IMR-90 (cell line): ENCODE measurements at regions not wholly inside any gene's neighbourhood (a gene's known extent, or its start where the extent isn't known, plus 50 kb on each side); places are given as distances from the start of the nearest gene placed in this dataset.

ENCODE experiments used
- ATAC-seq: fragments of 200-7000 bp; cut with Tn5 transposase; 2 replicates; pipeline ENCODE4 v1.9.1; 2020; ENCODE audit warnings: low read depth, mild to moderate bottlenecking, moderate library complexity
- BruUV-seq: library from RNA; stranded (reverse); fragments of 400-500 nt; replicated peaks from 2 replicates; lab custom pipeline; 2021; lab: Mats Ljungman, UMichigan
- CTCF ChIA-PET: fragments of 300-600 bp; formaldehyde crosslinking; extraction: SDS; loops from one replicate; lab custom pipeline; 2021; ENCODE audit warnings: antibody characterized with exemption; lab: Yijun Ruan, JAX
- POLR2A ChIA-PET: fragments of 300-600 bp; sonication (Branson Sonifier 250); formaldehyde crosslinking; loops from one replicate; lab custom pipeline; 2022; ENCODE audit warnings: antibody characterized with exemption; ENCODE audit not compliant: unreplicated experiment; lab: Charles Lee
- DNase-seq: peaks from one replicate; pipeline ENCODE4 v3.0.0; 2013
- H2AFZ ChIP-seq: replicated peaks from 2 replicates; pipeline ENCODE3; 2013; ENCODE audit warnings: low read length, mild to moderate bottlenecking; ENCODE audit not compliant: poor library complexity
- H2AK5ac ChIP-seq: 2 replicates; pipeline ENCODE4 v1.6.1; 2013; ENCODE audit warnings: low read depth, low read length, inconsistent platforms
- H2AK9ac ChIP-seq: replicated peaks from 2 replicates; pipeline ENCODE3; 2013; ENCODE audit warnings: mild to moderate bottlenecking, low read depth, low read length, moderate library complexity; ENCODE audit not compliant: poor library complexity
- H2BK120ac ChIP-seq: 2 replicates; pipeline ENCODE4 v1.6.1; 2013; ENCODE audit warnings: low read depth, low read length, inconsistent platforms
- H2BK15ac ChIP-seq: 3 replicates; pipeline ENCODE4 v1.6.1; 2013; ENCODE audit warnings: low read depth, low read length, inconsistent platforms
- H2BK20ac ChIP-seq: 2 replicates; pipeline ENCODE4 v1.6.1; 2013; ENCODE audit warnings: low read depth, mild to moderate bottlenecking, inconsistent platforms, low read length, moderate library complexity
- H2BK5ac ChIP-seq: 2 replicates; pipeline ENCODE4 v1.6.1; 2013; ENCODE audit warnings: mild to moderate bottlenecking, low read depth, low read length, inconsistent platforms; ENCODE audit not compliant: poor library complexity, severe bottlenecking
- H3K14ac ChIP-seq: replicated peaks from 2 replicates; pipeline ENCODE4 v1.6.1; 2013; ENCODE audit warnings: low read depth, low read length, inconsistent platforms
- H3K18ac ChIP-seq: 2 replicates; pipeline ENCODE4 v1.6.1; 2013; ENCODE audit warnings: low read depth, low read length, control low read depth
- H3K23ac ChIP-seq: 2 replicates; pipeline ENCODE4 v1.6.1; 2013; ENCODE audit warnings: low read depth, low read length, inconsistent platforms
- H3K27ac ChIP-seq: 2 replicates; pipeline ENCODE4 v1.5.1; 2013; ENCODE audit warnings: mild to moderate bottlenecking, control low read depth, low read length; ENCODE audit not compliant: insufficient read depth
- H3K27me3 ChIP-seq: 2 replicates; pipeline ENCODE4 v1.6.1; 2013; ENCODE audit warnings: low read length; ENCODE audit not compliant: control insufficient read depth, insufficient read depth
- H3K36me3 ChIP-seq: 2 replicates; pipeline ENCODE4 v1.6.1; 2013; ENCODE audit warnings: low read length, mixed read lengths; ENCODE audit not compliant: control insufficient read depth, insufficient read depth
- H3K4ac ChIP-seq: 2 replicates; pipeline ENCODE4 v1.6.1; 2013; ENCODE audit warnings: low read depth, low read length, inconsistent platforms
- H3K4me1 ChIP-seq: 2 replicates; pipeline ENCODE4 v1.6.1; 2013; ENCODE audit warnings: low read length, mixed read lengths; ENCODE audit not compliant: control insufficient read depth, insufficient read depth
- H3K4me2 ChIP-seq: 2 replicates; pipeline ENCODE4 v1.6.1; 2013; ENCODE audit warnings: low read depth, mild to moderate bottlenecking, control low read depth, low read length, moderate library complexity
- H3K4me3 ChIP-seq: 2 replicates; pipeline ENCODE4 v1.5.1; 2013; ENCODE audit warnings: low read depth, mild to moderate bottlenecking, control low read depth, low read length, moderate library complexity; ENCODE audit not compliant: insufficient read depth
- H3K56ac ChIP-seq: 2 replicates; pipeline ENCODE4 v1.6.1; 2013; ENCODE audit warnings: low read length, inconsistent platforms; ENCODE audit not compliant: insufficient read depth; ENCODE audit errors: extremely low read depth
- H3K79me1 ChIP-seq, 2 experiments: 2 replicates each; pipeline ENCODE4 v1.6.1; 2013; ENCODE audit warnings: low read length in 2 of 2, inconsistent platforms in 1 of 2, low read depth in 1 of 2
- H3K9ac ChIP-seq: 2 replicates; pipeline ENCODE4 v1.6.1; 2013; ENCODE audit warnings: low read depth, low read length, control low read depth
- H3K9me1 ChIP-seq: 2 replicates; pipeline ENCODE4 v1.6.1; 2013; ENCODE audit warnings: low read length, inconsistent platforms; ENCODE audit not compliant: insufficient read depth
- H3K9me3 ChIP-seq: 2 replicates; pipeline ENCODE4 v1.6.1; 2013; ENCODE audit warnings: low read length; ENCODE audit not compliant: control insufficient read depth, insufficient read depth
- H4K20me1 ChIP-seq: 2 replicates; pipeline ENCODE4 v1.6.1; 2013; ENCODE audit warnings: low read length, inconsistent platforms; ENCODE audit not compliant: insufficient read depth
- H4K5ac ChIP-seq: 2 replicates; pipeline ENCODE4 v1.6.1; 2013; ENCODE audit warnings: mild to moderate bottlenecking, low read depth, low read length, control low read depth
- H4K8ac ChIP-seq, 2 experiments: 2 replicates each; pipeline ENCODE4 v1.6.1; 2013; ENCODE audit warnings: low read depth in 2 of 2, low read length in 2 of 2, control low read depth in 1 of 2, inconsistent platforms in 1 of 2
- H4K91ac ChIP-seq: 2 replicates; pipeline ENCODE4 v1.6.1; 2013; ENCODE audit warnings: low read depth, low read length, inconsistent platforms; ENCODE audit not compliant: insufficient read depth
- BHLHE40 ChIP-seq: fragments of 150-350 bp; IDR thresholded peaks from 2 replicates; pipeline ENCODE4 v1.6.1; 2016; ENCODE audit warnings: mild to moderate bottlenecking, low read depth, low read length
- MAZ ChIP-seq: IDR thresholded peaks from 2 replicates; pipeline ENCODE4 v1.6.1; 2012; ENCODE audit warnings: low read depth, mild to moderate bottlenecking, low read length, improper control_type of control experiment, moderate library complexity, borderline replicate concordance
- NFE2L2 ChIP-seq: fragments of 150-350 bp; IDR thresholded peaks from 2 replicates; pipeline ENCODE4 v1.6.1; 2016; ENCODE audit warnings: low read depth, mild to moderate bottlenecking, low read length
- RAD21 ChIP-seq: IDR thresholded peaks from 2 replicates; pipeline ENCODE4 v1.6.1; 2012; ENCODE audit warnings: low read length, improper control_type of control experiment
- RFX5 ChIP-seq: IDR thresholded peaks from 2 replicates; pipeline ENCODE4 v1.8.0; 2012; ENCODE audit warnings: low read depth, mild to moderate bottlenecking, low read length, moderate library complexity
- SMC3 ChIP-seq: fragments of 150-350 bp; IDR thresholded peaks from 2 replicates; pipeline ENCODE4 v1.6.1; 2016; ENCODE audit warnings: low read depth, mild to moderate bottlenecking, antibody characterized with exemption, low read length, moderate library complexity
- USF2 ChIP-seq: fragments of 150-350 bp; IDR thresholded peaks from 2 replicates; pipeline ENCODE4 v1.6.1; 2017; ENCODE audit warnings: mild to moderate bottlenecking, antibody characterized with exemption, low read length, low read depth
- WGBS, 2 experiments: methylation state at CpG; one replicate each; pipeline versions ENCODE4 v1.1.5 to v1.1.7; 2013; ENCODE audit warnings: missing lambda C conversion rate in 2 of 2; ENCODE audit not compliant: insufficient read length in 1 of 2; ENCODE audit errors: extremely low coverage in 2 of 2; 5-methylcytosine and 5-hydroxymethylcytosine counted together
- dilution Hi-C: fragments of 300-500 bp; cut with HindIII; formaldehyde crosslinking; loops from one replicate; pipeline ENCODE4 v1.14.3; 2018; ENCODE audit warnings: low sequenced_read_pairs; ENCODE audit not compliant: unreplicated experiment
- in situ Hi-C: fragments of 300-500 bp; cut with MboI; formaldehyde crosslinking; loops from 3 replicates; pipeline ENCODE4 v1.14.3; 2019; ENCODE audit warnings: low sequenced_read_pairs, inconsistent platforms, mixed read lengths
- intact Hi-C: fragments of 100-400 bp; cut with micrococcal nuclease; formaldehyde crosslinking; loops from 2 replicates; pipeline ENCODE4 v1.10.0; 2022
- TF ChIP-seq, protein P1 (sequence below): conservative IDR thresholded peaks from 2 replicates; pipeline ENCODE4 v1.5.1; 2012; ENCODE audit warnings: mild to moderate bottlenecking, low read depth, low read length, improper control_type of control experiment
- TF ChIP-seq, protein P2 (sequence below): fragments of 150-350 bp; IDR thresholded peaks from 2 replicates; pipeline ENCODE4 v1.6.1; 2016; ENCODE audit warnings: low read depth, mild to moderate bottlenecking, low read length, moderate library complexity, borderline replicate concordance

- Histone ChIP-seq H2BK5ac (no peak overlapping the region), H4K8ac (no peak overlapping the region), H2AK9ac (no peak overlapping the region), H2BK15ac (no peak overlapping the region), H3K18ac (no peak overlapping the region), H3K4me1 (no peaks in the 10 kb centered on the region), H2BK120ac (no peak overlapping the region), H3K79me1 (no peaks in the 10 kb centered on the region), H3K4ac (no peak overlapping the region), H3K56ac (no peak overlapping the region), H3K27ac (no peak overlapping the region), H3K9me1 (no peaks in the 10 kb centered on the region), H3K9me3 (peaks cover 27% of the 10 kb centered on the region), H4K91ac (no peak overlapping the region), H3K14ac (no peak overlapping the region), H2AK5ac (no peak overlapping the region), H3K4me2 (no peak overlapping the region), H4K20me1 (no peaks in the 10 kb centered on the region), H3K9ac (no peak overlapping the region), H3K27me3 (no peaks in the 10 kb centered on the region), H2BK20ac (no peak overlapping the region), H2AFZ (no peak overlapping the region), H4K5ac (no peak overlapping the region), H3K23ac (no peak overlapping the region), H3K36me3 (no peaks in the 10 kb centered on the region), H3K4me3 (no peak overlapping the region)
- intact Hi-C loops, result no loop called here
- TF ChIP-seq RAD21 (no peak), MAZ (no peak), NFE2L2 (no peak), BHLHE40 (no peak), USF2 (no peak), SMC3 (no peak), RFX5 (no peak)
- TF ChIP-seq, protein P1, sequence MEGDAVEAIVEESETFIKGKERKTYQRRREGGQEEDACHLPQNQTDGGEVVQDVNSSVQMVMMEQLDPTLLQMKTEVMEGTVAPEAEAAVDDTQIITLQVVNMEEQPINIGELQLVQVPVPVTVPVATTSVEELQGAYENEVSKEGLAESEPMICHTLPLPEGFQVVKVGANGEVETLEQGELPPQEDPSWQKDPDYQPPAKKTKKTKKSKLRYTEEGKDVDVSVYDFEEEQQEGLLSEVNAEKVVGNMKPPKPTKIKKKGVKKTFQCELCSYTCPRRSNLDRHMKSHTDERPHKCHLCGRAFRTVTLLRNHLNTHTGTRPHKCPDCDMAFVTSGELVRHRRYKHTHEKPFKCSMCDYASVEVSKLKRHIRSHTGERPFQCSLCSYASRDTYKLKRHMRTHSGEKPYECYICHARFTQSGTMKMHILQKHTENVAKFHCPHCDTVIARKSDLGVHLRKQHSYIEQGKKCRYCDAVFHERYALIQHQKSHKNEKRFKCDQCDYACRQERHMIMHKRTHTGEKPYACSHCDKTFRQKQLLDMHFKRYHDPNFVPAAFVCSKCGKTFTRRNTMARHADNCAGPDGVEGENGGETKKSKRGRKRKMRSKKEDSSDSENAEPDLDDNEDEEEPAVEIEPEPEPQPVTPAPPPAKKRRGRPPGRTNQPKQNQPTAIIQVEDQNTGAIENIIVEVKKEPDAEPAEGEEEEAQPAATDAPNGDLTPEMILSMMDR, result no peak
- TF ChIP-seq, protein P2, sequence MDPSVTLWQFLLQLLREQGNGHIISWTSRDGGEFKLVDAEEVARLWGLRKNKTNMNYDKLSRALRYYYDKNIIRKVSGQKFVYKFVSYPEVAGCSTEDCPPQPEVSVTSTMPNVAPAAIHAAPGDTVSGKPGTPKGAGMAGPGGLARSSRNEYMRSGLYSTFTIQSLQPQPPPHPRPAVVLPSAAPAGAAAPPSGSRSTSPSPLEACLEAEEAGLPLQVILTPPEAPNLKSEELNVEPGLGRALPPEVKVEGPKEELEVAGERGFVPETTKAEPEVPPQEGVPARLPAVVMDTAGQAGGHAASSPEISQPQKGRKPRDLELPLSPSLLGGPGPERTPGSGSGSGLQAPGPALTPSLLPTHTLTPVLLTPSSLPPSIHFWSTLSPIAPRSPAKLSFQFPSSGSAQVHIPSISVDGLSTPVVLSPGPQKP, result no peak
- CTCF ChIA-PET, result no interaction called here
- ATAC-seq (no peak), DNase-seq (no peak)
- POLR2A ChIA-PET, result no interaction called here
- no CpG with 5 or more reads among the region's 6 CpGs for WGBS, 2 experiments
- no TSS peak for BruUV-seq
- dilution Hi-C loops, result no loop called here
- in situ Hi-C loops, result no loop called here
These were observed 291.2 kb downstream of the TEX29 start for GRCh38 chr13:111611651-111612050.
